Breast epithelium (tissue), 3 donors: ENCODE measurements at regions not wholly inside any gene's neighbourhood (a gene's known extent, or its start where the extent isn't known, plus 50 kb on each side); places are given as distances from the start of the nearest gene placed in this dataset.

ENCODE experiments used
- POLR2A ChIP-seq: fragments of 450-650 bp; IDR thresholded peaks from one replicate; pipeline ENCODE4 v1.6.1; 2016; ENCODE audit warnings: antibody characterized with exemption, mild to moderate bottlenecking, moderate library complexity
- POLR2AphosphoS5 ChIP-seq, 3 donors: sonication (generic); formaldehyde crosslinking; IDR thresholded peaks; one replicate each; pipeline ENCODE4 v1.6.1; 2017; ENCODE audit warnings: antibody characterized with exemption in 3 of 3
- TF ChIP-seq, protein P1 (sequence below), 3 donors: fragments of 450-650 bp; IDR thresholded peaks; one replicate each; pipeline ENCODE4 v1.5.1; 2016 to 2017; ENCODE audit warnings: antibody characterized with exemption in 3 of 3, mild to moderate bottlenecking in 3 of 3, moderate library complexity in 3 of 3

DNA sequence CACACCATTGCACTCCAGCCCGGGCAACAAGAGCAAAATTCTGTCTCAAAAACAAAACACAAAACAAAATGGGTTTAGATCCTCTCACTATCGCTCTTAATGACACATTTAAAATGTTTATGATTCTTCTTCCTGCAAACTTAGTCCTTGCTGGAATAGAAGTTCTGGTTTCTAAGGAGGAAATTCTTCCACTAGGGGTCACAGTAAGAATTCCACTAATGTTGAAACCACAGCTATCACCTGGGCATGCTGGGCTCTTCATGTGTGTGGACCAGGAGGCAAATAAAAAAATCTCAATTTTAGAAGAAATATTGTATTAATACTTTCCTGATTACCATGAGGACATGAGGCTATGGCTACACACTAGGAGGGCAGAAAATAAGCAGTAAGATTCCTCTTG lies 915.8 kb downstream of the TYW1 start:
- TF ChIP-seq POLR2A (no peak), POLR2AphosphoS5 (IDR thresholded peaks at IDR 0.05) (no peak)
- TF ChIP-seq, protein P1, sequence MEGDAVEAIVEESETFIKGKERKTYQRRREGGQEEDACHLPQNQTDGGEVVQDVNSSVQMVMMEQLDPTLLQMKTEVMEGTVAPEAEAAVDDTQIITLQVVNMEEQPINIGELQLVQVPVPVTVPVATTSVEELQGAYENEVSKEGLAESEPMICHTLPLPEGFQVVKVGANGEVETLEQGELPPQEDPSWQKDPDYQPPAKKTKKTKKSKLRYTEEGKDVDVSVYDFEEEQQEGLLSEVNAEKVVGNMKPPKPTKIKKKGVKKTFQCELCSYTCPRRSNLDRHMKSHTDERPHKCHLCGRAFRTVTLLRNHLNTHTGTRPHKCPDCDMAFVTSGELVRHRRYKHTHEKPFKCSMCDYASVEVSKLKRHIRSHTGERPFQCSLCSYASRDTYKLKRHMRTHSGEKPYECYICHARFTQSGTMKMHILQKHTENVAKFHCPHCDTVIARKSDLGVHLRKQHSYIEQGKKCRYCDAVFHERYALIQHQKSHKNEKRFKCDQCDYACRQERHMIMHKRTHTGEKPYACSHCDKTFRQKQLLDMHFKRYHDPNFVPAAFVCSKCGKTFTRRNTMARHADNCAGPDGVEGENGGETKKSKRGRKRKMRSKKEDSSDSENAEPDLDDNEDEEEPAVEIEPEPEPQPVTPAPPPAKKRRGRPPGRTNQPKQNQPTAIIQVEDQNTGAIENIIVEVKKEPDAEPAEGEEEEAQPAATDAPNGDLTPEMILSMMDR (IDR thresholded peaks at IDR 0.05): no peak
